ENCODE measurements at regions not wholly inside any gene's neighbourhood (a gene's known extent, or its start where the extent isn't known, plus 50 kb on each side); places are given as distances from the start of the nearest gene placed in this dataset.

GRCh38 chr3:165519687-165520086, 317.5 kb downstream of the BCHE start:
- Histone ChIP-seq H3K27ac (ENCODE audit: low read length) (no peak overlapping the region), H3K4me3 (ENCODE audit: low read length) (no peak overlapping the region), H3K4me2 (ENCODE audit: low read length) (no peak overlapping the region), H3K4me1 (ENCODE audit: low read length) (no peaks in the 10 kb centered on the region), H2AFZ (ENCODE audit: low read depth, low read length) (no peak overlapping the region), H3K9ac (ENCODE audit: low read length) (no peak overlapping the region), H3K9me3 (ENCODE audit: insufficient read depth, low read length) (no peaks in the 10 kb centered on the region), H3K36me3 (replicated peaks; ENCODE audit: low read depth, low read length) (no peaks in the 10 kb centered on the region), H4K20me1 (ENCODE audit: insufficient read depth, low read length) (no peaks in the 10 kb centered on the region), H3K79me2 (ENCODE audit: low read length) (no peaks in the 10 kb centered on the region), H3K27me3 (ENCODE audit: low read depth, low read length) (no peaks in the 10 kb centered on the region)
- TF ChIP-seq CTCF (IDR thresholded peaks at IDR 0.05; ENCODE audit: low read depth, low read length), result no peak
- TF ChIP-seq EZH2phosphoT487 (IDR thresholded peaks at IDR 0.05; ENCODE audit: low read depth), result no peak

DNA sequence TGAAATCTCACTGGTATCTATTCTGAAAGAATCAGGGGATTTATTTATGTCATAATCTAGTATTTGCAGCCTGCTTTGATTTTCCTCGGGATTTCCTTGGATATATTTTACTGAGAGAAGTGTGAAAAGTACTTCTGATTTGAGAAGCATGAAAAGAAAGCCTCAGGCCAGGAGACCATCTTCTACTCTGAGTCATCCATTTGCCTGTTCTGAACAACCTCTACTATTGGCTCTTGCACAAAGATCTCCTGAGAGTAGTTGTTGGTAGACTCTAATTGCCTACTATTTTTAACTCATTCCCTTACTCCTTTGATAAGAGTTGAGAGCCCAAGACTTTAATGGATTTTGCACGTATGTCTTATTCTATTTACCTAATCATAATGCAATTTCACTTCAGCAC, 318.9 kb downstream of the BCHE start:
- Histone ChIP-seq H3K4me3 (ENCODE audit: low read length) (no peak overlapping the region), H3K27me3 (ENCODE audit: low read depth, low read length) (no peaks in the 10 kb centered on the region), H3K9ac (ENCODE audit: low read length) (no peak overlapping the region), H4K20me1 (ENCODE audit: insufficient read depth, low read length) (no peaks in the 10 kb centered on the region), H3K4me1 (ENCODE audit: low read length) (no peaks in the 10 kb centered on the region), H3K27ac (ENCODE audit: low read length) (no peak overlapping the region), H2AFZ (ENCODE audit: low read depth, low read length) (no peak overlapping the region), H3K4me2 (ENCODE audit: low read length) (no peak overlapping the region), H3K9me3 (ENCODE audit: insufficient read depth, low read length) (no peaks in the 10 kb centered on the region), H3K36me3 (replicated peaks; ENCODE audit: low read depth, low read length) (no peaks in the 10 kb centered on the region), H3K79me2 (ENCODE audit: low read length) (no peaks in the 10 kb centered on the region)
- TF ChIP-seq EZH2phosphoT487 (IDR thresholded peaks at IDR 0.05; ENCODE audit: low read depth), result no peak
- TF ChIP-seq CTCF (IDR thresholded peaks at IDR 0.05; ENCODE audit: low read depth, low read length), result no peak

GRCh38 chr3:165513715-165514701, 317.8 kb upstream of the SLITRK3 start:
- no peaks in the 10 kb centered on the region for H3K27me3 ChIP-seq (ENCODE audit: low read depth, low read length)
- no peaks in the 10 kb centered on the region for H3K79me2 ChIP-seq (ENCODE audit: low read length)

More at GRCh38 chr3:165513715-165514701, 317.8 kb upstream of the SLITRK3 start:
- TF ChIP-seq CTCF (IDR thresholded peaks at IDR 0.05; ENCODE audit: low read depth, low read length), result no peak
- no peak for TF ChIP-seq EZH2phosphoT487 (IDR thresholded peaks at IDR 0.05; ENCODE audit: low read depth)
- H4K20me1 ChIP-seq (ENCODE audit: insufficient read depth, low read length), result no peaks in the 10 kb centered on the region
- no peak overlapping the region for H2AFZ ChIP-seq (ENCODE audit: low read depth, low read length)
- no peak overlapping the region for H3K27ac ChIP-seq (ENCODE audit: low read length)
- H3K4me2 ChIP-seq (ENCODE audit: low read length), result no peak overlapping the region
- no peaks in the 10 kb centered on the region for H3K4me1 ChIP-seq (ENCODE audit: low read length)
- no peaks in the 10 kb centered on the region for H3K9me3 ChIP-seq (ENCODE audit: insufficient read depth, low read length)
- H3K36me3 ChIP-seq (replicated peaks; ENCODE audit: low read depth, low read length), result no peaks in the 10 kb centered on the region
- no peak overlapping the region for H3K4me3 ChIP-seq (ENCODE audit: low read length)
- H3K9ac ChIP-seq (ENCODE audit: low read length), result no peak overlapping the region

Measured in OCI-LY3 (cell line).